GM12873 (cell line): ENCODE measurements at regions not wholly inside any gene's neighbourhood (a gene's known extent, or its start where the extent isn't known, plus 50 kb on each side); places are given as distances from the start of the nearest gene placed in this dataset.

ENCODE experiments used
- TF ChIP-seq, protein P1 (sequence below): IDR thresholded peaks from 2 replicates; pipeline ENCODE4 v1.5.1; 2012; ENCODE audit warnings: low read depth, mild to moderate bottlenecking, moderate library complexity, low read length, control low read depth; ENCODE audit not compliant: insufficient read depth; ENCODE audit errors: missing control alignments

DNA sequence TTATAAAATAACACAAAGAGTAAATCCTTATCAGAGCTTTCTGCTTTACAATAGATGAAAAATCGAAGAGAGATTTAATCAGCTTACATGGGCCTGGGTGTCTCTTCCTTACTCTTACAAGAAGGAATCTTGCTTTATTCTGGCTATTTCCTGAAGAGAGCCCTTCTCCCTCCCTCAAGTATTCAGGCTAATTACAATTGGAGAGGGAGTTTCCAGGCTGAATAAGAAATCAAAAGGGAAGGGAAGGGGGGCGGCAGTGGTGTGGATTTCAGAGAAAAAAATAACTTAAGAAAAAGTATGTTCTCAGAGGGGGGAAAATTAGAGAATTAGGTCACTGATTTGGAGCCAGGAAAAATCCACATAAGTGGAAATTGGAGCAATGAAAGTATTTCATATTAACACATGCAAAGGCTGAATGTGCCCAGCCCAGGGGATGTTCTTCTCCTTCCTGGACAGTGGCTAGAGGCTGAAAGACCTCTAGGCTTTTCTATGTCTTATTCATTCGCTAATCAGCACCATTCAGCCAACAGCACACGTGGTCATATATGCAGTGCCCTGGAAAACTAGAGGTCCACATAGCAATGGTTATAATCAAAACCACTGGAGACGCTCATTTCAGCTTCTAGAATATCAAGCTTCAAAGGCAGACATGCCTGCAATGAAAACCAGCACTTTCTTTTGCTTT, 158.9 kb upstream of the BTG1 start:
- TF ChIP-seq, protein P1, sequence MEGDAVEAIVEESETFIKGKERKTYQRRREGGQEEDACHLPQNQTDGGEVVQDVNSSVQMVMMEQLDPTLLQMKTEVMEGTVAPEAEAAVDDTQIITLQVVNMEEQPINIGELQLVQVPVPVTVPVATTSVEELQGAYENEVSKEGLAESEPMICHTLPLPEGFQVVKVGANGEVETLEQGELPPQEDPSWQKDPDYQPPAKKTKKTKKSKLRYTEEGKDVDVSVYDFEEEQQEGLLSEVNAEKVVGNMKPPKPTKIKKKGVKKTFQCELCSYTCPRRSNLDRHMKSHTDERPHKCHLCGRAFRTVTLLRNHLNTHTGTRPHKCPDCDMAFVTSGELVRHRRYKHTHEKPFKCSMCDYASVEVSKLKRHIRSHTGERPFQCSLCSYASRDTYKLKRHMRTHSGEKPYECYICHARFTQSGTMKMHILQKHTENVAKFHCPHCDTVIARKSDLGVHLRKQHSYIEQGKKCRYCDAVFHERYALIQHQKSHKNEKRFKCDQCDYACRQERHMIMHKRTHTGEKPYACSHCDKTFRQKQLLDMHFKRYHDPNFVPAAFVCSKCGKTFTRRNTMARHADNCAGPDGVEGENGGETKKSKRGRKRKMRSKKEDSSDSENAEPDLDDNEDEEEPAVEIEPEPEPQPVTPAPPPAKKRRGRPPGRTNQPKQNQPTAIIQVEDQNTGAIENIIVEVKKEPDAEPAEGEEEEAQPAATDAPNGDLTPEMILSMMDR = no peak

DNA sequence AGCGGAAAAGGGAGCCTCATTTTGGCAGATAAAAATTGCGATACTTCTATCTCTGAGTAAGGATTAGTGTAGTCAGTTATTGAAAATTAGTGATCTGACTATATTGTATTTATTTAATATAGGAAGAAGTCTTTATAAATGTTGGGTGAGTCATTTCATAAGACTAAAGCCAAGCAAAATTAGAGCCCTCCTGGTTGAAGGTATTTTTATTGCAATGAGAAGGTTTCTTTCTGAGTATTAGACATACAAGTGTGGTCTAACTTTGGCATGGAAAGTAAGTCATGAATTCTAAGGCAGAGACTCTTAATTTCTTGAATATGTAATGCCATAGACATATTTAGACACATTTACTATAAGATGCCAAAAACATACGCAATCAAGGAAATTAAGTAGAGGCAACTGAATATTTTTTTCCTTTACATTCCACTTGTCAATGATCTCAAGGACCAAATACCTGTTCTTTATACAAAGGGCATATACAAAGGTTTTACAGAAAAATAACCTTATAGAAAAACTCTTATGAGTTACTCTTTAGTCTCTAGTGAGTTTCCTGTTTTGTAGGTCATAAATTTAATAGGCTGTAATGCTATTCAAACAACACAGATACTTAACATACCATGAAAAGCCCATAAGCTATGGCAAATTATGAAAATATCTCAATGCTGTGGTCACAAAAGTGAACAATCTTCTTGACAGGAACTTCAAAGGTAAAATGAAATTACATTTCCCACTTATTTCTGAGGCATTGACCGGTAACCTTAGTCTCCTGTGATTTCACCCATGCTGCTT, 156.6 kb upstream of the BTG1 start:
- TF ChIP-seq, protein P1 = no peak

DNA sequence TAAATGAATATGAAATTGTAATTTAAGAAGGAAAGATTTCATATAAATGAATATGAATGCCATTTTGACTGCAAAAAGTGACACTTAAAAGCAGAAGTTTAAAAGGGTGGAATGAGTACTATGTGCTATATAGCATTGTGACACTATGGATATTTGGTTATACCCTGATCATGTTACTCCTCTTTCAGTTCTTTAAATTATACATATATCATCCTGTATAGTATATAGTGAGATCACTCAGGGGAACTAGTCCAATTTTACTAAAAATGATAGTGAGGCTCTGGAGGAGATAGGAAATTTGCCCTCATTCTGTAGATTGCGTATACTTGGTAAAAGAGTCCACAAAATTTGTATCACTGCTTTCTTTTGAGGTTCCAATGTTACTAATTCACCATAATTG, 155.7 kb upstream of the BTG1 start:
- TF ChIP-seq, protein P1 = no peak

DNA sequence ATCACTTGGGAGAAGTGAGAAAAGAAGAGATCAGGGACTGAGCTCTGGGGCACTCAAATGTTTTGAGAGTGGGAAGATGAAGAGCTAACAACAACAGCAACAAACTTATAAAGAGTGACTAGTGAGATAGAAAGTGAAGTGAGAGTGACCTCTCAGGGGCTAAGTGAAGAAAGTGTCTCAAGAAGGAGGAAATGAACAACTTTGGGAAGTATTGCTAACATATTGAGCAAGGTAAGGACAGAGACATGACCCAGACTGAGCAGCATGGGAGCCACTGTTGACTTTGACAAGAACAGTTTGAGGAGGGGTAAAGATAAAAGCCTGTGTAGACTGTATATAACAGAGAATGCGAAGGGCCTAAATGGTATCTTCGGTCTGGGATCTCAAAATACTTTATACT, 155.1 kb upstream of the BTG1 start:
- TF ChIP-seq, protein P1 = no peak

DNA sequence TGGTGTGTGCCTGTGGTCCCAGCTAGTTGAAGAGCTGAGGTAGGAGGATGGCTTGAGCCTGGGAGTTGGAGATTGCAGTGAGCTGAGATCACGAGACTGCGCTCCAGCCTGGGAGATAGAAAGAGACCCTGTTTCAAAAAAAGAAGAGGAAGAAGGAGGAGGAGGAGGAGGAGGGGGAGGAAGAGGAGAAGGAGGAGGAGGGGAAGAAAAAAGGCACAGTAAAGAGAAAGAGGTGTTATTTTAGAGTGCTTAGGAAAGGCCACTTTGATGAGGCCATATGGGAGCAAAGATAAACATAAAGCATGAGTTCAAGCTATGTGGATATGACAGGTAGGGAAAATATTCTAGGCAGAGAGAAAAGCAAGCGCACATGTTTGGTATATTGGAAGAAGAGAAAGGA, 154.1 kb upstream of the BTG1 start:
- TF ChIP-seq, protein P1 = no peak

DNA sequence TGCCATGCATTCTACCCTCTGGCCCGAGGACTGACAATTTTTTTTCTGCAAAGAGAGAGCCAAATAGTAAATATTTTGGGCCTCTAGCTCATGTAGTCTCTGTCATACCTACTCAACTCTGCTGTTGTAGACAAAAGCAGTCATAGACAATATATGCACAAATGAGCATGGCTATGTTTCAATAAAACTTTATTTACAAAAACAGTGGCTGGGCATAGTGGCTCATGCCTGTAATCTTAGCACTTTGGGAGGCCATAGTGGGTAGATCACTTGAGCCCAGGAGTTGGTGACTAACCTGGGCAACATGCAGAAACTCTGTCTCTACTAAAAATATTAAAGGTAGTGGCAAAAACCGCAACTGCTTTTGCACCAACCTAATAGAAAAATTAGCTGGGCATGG, 153.7 kb upstream of the BTG1 start:
- TF ChIP-seq, protein P1 = no peak

DNA sequence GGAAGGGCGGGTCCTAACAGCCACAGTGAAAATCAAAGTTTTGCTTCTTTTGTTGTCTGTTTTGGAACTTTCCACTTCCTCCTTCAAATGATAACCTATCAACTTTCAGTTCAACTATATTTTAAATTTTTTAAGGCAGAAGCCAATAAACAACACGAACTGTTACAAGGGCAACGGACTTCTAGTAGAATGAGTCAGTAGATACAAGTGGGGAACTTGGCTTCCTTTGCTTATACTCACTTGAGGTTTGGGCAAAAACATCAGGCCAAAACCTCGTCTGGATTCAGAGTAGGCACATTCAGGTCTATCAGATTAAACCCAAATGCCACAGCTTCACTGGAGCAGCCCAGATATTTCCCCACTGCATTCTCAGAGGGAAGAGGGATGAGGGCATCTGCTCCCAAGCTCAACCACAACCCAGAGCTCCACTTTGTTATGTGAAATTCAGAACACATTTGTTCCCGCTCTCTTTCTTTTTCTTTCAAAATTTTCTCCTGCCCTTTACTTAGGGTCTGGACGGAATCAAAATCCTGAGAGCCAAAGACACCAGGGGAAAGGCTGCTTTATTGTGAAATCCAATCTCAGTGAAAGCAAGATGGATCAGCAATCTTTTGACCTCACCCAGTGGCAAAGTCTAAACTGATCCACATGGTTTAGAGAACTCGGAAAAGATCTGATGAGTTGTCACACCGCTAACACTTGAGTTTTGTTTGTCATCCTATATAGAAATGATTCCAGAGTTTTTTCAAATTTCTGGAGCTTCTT, 152.5 kb upstream of the BTG1 start:
- TF ChIP-seq, protein P1 = no peak
